GM18505 (cell line): ENCODE measurements at regions not wholly inside any gene's neighbourhood (a gene's known extent, or its start where the extent isn't known, plus 50 kb on each side); places are given as distances from the start of the nearest gene placed in this dataset.

Source experiments
- ATAC-seq: cut with Tn5 transposase; IDR thresholded peaks from one replicate; pipeline ENCODE4 v1.9.1; 2021; ENCODE audit not compliant: unreplicated experiment
- POLR2A ChIP-seq: IDR thresholded peaks from 4 replicates; pipeline ENCODE4 v1.6.1; 2011; ENCODE audit warnings: borderline replicate concordance; ENCODE audit not compliant: insufficient read depth, insufficient read length; ENCODE audit errors: extremely low read depth

DNA sequence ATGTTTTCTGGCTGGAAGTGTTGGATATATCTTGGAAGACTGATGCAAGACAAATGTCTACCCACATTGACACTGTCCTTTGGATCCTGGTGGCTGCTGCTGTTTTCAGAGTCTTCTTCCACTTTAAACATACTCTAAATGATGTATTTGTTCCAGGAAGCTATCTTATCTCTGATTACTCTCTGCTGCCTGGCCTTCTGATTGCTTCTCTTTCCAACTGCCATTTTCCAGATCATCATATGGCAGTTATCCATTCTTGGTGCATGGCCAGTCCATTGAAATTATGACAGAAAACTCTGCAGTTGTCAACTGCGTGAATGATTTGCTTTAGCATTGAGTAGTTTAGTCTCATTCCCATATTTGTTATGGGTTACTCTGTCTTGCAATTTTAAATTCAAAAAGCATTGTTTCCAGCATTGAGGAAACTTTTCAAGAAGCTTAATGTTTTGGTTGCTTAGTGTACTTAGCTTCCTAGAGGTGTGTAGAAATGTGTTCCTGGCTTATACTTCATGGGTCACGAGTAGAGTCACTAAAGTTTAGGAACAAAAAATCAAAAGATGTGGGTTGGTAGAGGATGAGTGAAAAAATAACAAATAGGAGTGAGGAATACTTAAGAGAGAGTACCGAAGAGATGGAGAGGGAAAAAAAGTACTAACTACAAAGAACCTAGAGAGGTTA lies 268.3 kb upstream of the MTPN start:
- TF ChIP-seq POLR2A = no peak
- no peak for ATAC-seq

DNA sequence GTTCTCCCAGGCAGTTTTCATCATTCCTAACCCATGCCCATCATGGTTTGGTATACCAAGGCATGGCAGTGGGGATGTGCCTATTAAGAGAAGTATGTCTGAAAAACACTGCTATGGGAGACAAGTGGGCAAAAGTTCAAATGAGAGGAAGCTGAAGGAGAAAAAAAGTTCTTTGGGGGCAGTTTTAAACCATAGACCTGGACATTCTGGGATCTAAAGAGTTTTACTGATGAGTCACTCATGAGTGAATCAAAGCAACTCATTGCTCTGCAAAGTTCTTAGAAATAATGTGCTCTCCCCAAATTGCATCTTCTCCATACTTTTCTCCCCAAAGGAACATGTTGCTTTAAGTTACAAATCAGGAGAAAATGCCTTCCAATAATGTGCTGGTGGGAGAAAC lies 256.9 kb upstream of the MTPN start:
- no peak for ATAC-seq
- TF ChIP-seq POLR2A = no peak

DNA sequence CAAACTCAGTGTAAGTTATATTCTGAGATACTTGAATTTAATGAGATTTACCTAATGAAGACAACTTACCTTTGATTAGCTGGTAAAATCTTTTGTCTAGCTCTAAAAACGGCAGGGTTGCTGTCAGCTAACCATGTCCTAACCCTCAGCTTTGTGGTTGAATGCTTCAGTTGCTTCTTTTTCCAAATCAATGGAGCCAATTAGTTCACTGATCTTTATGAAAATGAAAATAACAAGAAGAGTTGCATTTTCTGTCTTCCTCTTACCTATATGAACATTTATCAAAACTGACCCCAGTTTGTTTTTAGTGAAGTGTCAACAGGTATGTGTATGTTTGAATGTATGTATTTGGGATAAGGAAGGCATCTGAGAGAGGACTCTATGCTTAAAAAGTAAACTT lies 253.1 kb upstream of the MTPN start:
- TF ChIP-seq POLR2A = no peak

DNA sequence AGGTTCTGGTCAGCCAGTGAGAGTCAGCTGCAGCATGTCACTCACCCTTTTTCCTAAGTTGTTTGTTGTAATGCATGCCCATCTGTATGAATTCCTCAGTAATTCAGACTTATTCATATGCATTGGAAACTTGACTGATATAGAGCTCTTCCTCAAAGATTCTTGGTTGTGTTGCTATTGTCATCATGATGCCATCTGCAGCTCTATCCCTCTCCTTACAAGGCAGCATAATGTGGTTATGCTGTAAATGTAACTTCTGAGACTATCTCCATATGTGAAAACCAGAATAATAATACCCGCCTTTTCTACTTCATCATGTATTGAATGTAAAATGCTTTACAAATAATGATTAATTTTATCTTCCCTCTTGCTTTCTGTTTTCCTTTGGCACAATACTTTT lies 252.6 kb upstream of the MTPN start:
- no peak for ATAC-seq
- no peak for TF ChIP-seq POLR2A

More for the DNA sequence above, 253.1 kb upstream of the MTPN start:
- ATAC-seq = no peak

DNA sequence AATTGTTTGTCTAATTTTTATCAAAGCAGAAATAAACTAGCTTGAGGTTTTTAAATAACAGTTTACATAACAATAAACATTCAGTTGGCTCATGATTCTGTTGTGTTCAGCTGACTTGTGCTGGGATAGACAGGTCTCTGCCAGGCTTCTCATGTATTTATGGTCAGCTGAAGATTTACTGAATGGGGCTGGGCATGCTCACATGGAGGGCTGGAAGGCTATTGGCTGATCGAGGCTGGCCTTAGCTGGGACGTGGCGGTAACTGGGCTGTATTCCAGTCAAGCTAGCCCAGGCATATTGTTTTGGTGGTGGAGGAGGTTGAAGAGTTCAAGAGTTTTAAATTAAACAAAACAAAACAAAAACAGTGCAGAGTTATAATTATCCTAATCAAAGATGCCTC lies 251.0 kb upstream of the MTPN start:
- ATAC-seq = no peak
- TF ChIP-seq POLR2A = no peak

DNA sequence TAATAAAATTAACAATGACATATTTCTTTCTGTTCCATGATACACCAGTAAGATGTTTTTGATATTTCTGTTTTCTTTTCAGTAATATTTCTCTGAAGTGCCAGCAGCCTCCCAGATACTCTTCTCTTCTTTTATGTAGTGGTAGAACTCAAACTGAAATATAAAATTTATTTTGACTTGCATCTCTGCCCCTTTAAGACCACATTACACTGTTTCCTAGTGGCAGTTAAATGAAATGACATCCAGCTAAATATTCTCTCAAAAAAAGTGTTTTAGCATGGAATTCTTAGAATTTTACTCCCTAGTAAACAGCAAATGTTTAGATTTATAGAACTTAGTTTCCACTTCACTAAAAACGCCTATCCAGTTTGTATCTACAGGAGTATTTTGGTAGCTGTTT lies 237.2 kb upstream of the MTPN start:
- TF ChIP-seq POLR2A = no peak
- ATAC-seq = no peak

DNA sequence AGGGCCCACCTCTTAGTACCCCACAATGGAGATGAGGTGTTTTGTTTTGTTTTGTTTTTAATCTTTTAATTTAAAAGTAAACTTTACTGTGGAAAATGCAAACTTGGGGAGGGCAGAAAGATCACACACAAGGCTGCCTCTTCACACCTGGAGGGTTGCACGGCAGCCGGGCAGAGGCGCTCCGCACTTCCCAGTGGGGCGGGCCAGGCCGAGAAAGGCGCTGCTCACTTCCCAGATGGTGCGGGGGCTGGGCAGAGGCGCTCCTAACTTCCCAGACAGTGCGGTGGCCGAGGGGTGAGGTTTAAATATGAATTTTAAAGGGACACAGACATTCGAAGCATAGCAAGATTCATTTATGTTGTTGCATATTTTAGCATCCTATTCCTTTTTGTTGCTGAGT lies 235.9 kb upstream of the MTPN start:
- no peak for TF ChIP-seq POLR2A
- ATAC-seq = no peak

DNA sequence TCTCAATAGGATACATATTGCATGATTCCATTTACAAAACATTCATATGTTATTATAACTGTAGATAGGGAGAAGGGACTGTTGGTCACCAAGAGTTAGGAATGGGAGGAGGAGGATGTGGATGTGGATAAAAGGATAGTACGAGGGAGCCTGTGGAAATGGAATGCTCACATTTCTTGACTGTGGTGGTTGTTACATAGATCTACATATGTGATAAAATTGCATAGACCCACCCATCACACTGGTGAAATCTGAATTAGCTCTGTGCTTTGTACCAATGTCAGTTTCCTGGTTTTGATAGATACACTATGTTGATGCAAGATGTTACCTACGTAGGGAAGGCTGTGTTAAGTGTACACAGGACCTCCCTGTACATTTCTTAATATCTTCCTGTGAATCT lies 233.5 kb upstream of the MTPN start:
- ATAC-seq = no peak
- no peak for TF ChIP-seq POLR2A

DNA sequence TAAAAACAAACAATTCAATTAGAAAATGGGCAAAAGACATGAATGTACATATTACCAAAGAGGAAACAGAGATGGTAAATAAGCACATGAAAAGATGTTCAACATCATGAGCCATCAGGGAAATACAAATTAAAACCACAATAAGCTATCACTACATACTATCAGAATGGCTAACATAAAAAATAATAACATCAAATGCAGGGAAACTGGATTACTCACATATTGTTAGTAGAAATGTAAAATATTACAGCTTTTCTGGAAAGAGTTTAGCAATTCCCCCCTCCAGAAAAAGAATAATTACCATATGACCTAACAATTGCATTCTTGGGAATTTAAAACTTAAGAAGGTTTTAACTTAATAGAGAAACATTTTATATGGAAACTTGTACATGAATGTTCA lies 232.9 kb upstream of the MTPN start:
- no peak for ATAC-seq

DNA sequence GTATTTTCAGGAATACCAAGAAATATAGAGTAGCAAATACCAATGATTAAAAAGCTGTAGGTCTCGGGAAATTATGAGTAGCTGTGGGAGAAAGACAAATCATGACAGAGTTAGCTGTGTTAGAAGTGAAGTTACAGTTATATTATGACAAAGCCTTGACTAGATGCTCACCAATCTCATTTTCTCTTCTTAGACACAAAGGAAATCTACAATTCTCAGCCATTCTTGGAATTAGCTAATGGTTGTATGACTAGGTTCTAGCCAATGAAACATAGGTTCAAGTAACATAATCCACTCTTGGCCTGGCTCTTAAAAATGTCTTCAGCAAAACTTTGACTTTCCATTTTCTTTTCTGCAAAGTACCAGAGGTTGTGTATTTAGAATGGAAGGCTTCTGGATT lies 228.8 kb upstream of the MTPN start:
- no peak for ATAC-seq
- no peak for TF ChIP-seq POLR2A

More for the DNA sequence above, 232.9 kb upstream of the MTPN start:
- no peak for TF ChIP-seq POLR2A

DNA sequence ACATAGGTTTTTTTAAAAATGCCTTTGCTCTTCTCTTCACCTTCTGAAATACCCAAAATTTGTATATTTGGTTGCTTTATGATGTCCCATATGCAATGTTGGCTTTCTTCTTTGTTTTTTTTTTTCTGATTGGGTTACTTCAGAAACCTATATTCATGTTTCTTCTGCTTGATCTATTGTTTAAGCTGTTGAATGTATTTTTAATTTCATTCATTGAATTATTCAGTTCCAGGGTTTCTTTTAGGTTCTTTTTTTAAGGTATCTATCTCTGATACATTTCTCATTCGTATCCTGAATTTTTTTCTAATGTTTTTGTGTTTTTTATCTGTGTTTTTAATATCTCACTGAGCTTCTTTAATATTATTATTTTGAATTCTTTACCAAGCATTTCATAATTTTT lies 221.0 kb upstream of the MTPN start:
- no peak for ATAC-seq
- no peak for TF ChIP-seq POLR2A

DNA sequence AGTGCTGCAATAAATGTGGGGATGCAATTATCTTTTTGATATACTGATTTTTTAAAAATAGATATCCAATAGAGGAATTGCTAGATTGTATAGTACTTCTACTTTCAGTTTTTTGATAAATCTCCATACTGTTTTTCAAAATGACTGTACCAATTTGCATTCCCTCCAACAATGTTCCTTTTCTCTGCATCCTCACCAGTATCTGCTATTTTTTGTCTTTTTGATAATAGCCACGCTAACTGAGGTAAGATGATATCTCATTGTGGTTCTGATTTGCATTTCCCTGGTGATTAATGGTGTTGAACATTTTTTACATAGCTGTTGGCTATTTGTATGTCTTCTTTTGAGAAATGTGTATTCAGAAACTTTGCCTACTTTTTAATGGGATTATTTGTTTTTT lies 217.7 kb upstream of the MTPN start:
- ATAC-seq = peak; percentile 52
- no peak for TF ChIP-seq POLR2A

DNA sequence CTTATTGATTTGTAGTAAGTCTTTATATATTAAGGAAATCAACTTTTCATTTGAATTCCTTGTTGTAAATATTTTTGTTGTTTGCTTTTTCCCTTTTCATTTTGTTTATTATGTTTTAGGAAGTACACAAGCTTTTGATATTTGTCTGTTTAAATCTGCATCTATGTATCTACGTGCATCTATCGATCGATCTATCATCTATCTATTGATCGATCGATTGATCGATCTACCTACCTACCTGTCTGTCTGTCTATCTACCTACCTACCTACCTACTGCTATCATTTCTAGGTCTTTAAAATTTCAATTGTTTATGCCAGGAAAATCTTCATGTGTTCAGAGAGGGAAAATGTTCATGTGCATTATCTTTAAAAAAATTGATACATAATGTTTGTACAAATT lies 216.8 kb upstream of the MTPN start:
- no peak for ATAC-seq
- no peak for TF ChIP-seq POLR2A

DNA sequence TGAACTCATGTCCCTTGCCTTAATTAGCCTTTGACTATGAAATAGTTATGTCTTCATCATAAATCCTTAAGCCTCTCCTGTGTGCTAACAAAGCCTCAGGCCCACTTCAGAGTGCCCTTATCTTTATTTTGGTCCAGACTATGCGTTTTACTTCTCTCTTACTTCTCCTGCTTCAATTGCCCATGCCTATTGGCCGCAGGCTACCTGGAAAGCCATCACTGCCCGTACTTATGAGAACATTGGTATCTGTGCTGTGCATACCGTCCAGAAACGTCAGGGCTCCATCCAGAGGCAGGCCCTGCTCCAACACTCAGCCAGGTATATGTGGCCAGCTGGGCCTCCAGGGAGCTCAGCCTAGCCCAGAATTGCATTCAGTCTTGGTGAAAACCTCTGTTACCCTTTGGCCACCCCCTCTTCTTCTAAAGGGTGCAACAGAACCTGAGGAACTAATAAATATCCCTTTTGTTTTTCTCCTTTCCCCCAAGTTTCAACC lies 212.4 kb upstream of the MTPN start:
- TF ChIP-seq POLR2A = no peak
- no peak for ATAC-seq

DNA sequence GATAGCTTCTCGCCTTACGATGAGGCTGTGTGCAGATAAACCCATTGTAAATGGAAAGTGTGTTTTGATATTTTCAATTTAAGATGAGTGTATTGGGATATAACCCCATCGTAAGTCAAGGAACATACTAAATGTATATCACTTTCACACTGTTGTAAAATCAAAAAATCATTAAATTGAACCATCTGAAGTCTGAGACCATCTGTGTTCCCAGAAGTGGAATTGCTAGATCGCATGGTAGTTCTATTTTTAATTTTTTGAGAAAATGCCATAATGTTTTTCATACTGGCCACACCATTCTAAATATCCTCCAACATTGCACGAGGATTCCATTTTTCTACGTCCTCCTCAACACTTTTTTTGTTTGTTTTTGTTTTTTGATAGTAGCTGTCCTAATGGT lies 209.1 kb upstream of the MTPN start:
- no peak for ATAC-seq
- TF ChIP-seq POLR2A = no peak
